Right hindlimb (tissue), 1 donor: ENCODE measurements at regions not wholly inside any gene's neighbourhood (a gene's known extent, or its start where the extent isn't known, plus 50 kb on each side); places are given as distances from the start of the nearest gene placed in this dataset.

Experiments used
- DNase-seq: peaks from one replicate; pipeline ENCODE4 v3.0.0-alpha.2; 2018

DNA sequence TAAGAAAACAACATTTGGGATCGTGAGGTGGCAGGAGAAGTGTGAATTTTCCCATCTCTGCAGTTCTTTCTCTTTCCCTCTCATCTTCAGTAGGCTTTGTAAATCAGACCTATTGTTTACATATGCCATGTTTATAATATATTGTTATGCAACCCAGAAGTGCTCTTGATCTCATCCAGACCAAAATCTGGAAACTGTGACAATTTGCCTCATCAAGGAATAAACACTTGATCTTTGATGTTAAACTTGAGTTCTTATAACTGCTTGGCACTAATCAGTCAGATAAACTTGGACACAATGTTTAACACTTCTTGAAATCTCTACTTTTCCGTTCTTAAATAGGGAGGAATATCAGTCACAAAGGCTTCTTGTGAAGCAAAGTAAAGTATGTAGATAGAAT lies 384.7 kb downstream of the DMRT2 start:
- DNase-seq = no peak

DNA sequence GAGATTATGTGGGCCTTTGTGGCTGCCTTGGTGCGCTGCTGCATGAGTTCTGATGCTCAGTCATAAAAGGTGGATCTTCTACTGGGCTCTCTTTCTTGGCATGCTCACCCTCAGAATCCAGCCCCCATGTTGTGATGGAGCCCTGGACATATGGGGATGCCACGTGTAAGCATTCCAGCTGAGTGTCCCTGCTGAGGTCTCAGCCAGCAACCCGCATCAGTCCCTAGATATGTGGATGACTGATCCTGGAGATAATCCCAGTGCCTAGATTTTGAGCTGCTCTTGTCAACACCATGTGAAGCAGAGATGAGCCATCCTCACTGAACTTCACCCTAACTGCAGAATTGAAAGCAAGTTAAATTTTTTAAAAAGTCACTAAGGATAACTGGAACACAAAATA lies 390.1 kb downstream of the DMRT2 start:
- no peak for DNase-seq

DNA sequence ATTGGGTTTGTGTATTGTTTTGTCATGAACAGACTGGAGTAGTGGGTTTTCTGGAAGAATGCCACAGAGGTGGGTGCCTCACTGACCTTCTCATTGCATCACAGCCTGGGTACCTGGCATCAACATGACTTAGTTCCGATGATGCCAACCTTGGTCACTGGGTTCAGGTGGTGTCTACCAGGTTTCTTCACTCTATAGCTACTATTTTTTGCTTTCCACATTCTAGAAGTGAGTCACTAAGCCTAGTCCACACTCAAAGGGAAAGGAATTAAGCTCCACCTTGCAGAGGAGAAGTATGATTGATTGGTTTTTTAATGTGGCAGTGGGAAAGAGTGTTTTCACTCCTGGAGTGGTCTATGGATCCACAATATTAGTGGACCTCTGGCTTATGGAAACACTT lies 391.9 kb downstream of the DMRT2 start:
- DNase-seq = no peak

DNA sequence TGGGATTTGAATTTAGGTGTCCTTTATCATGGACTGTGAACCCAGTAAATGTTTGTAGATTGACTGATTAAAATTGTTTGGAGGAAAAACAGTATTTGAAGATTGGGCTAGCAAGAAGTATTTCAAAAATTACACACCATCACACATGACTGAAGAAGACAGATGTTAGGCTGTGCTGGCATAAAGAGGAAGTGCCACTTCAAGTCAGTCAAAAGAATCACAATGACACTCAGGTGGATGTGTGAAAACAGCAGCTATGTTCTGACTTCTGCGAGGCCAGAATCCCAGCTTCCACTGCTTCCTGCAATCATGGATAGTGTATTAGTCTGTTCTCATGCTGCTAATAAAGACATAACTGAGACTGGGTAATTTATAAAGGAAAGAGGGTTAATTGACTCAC lies 393.3 kb downstream of the DMRT2 start:
- DNase-seq = no peak

DNA sequence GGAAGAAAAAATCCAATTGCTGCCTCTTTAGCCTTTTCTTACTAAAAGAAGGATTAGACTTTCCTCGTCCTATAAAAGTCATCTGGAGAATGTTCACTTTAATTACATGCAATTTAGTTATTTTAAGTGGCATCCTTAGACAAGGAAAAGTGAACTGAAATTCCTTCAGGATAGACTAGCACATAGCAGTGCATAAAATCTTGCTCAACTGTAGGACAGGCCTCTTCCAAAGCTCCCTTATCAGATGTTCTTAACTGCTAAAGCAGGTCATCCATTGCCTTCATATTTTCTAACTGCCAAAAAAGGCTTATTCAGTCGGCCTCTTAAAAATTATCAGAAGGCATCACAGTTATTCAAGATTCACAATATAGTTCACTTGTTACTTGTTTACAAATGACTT lies 396.5 kb downstream of the DMRT2 start:
- DNase-seq = no peak

DNA sequence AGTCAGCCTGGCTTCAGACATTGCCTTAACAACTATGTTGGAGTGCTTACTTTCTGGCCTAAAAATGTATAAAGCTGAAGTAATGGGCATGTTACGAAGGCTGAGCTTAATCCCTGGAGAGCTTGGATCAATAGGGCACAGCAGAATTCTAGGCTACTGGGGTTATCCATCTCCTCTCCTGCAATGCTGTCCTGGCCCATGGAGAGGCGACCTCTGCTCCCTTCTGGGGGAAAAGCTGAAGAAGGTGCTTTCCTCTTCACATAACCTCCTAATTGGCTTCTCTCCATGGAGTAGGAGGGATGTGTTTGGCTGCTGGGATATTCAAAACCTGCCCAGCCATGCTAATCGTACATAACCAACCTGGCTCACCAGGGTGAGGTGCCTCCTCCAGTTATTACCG lies 403.5 kb downstream of the DMRT2 start:
- DNase-seq = no peak

DNA sequence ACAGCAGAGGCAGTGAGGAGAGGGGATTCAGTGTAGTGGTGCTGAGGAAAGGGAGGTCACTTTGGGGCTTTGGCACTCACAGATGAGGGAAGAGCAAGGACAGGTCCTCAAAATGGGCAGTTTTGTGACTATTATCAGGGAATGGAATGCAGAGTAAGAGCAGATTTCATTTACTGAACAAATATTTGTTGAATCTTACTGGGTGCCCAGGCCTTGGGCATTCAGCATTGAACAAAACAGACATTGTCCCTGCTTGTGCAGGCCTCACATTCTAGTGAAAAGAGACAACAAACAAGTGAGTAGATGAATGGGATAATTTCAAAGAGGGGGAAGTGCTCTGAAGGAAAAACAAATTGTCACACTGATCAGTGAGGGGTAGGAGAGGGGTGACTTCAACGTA lies 404.1 kb downstream of the DMRT2 start:
- no peak for DNase-seq

DNA sequence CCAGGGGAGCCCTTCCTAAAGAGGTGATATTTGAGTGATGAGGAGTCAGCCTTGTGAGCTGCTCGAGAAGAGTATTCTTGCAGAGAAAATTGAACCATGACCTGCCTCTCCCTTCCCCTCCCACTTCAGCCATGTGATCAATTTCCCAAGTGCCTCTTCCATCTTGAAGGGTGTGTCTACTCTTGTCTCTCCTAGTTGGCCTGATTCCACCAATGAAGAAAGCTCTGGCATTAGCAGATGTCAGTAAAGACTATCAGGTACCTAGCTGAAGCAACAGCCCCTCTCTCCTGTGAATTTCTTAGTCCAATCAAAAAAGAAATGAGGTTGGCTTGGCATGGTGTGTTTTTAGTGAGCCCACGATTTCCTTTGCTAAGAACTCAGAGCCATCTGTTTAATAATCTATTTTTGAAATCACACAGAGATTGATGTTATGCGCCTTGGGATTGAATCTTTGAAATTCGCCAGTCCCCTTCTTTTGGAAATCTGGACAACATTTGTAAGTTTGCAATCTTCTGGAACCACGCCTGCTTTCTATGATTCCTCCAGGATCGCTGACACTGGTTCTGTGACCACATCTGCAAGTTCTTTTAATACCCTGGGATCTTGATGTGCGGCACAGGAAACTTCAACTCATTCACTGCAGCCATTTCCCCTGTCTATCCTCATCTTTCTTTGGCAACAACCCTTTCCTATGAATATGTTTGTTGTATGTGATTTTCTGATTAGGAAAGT lies 404.6 kb downstream of the DMRT2 start:
- peak; percentile 57 for DNase-seq

DNA sequence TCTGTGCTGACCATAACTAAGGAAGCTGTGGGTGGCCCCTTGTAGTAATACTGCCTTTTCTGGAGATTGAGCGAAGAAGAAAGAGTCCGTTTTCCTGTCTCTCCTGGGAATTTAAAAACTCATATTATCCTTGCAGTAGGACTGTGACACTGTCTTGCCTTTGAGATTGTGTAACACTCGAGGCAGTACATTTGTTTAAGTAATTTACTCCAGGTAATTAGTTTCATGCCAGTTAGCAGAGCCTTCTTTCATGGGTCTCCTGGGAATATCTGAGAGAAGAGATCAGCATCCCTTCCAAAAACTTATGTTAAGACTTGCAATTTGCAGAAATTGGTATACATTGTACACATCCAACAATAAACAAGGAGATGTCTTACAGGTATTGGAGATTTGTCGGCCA lies 405.6 kb downstream of the DMRT2 start:
- no peak for DNase-seq

DNA sequence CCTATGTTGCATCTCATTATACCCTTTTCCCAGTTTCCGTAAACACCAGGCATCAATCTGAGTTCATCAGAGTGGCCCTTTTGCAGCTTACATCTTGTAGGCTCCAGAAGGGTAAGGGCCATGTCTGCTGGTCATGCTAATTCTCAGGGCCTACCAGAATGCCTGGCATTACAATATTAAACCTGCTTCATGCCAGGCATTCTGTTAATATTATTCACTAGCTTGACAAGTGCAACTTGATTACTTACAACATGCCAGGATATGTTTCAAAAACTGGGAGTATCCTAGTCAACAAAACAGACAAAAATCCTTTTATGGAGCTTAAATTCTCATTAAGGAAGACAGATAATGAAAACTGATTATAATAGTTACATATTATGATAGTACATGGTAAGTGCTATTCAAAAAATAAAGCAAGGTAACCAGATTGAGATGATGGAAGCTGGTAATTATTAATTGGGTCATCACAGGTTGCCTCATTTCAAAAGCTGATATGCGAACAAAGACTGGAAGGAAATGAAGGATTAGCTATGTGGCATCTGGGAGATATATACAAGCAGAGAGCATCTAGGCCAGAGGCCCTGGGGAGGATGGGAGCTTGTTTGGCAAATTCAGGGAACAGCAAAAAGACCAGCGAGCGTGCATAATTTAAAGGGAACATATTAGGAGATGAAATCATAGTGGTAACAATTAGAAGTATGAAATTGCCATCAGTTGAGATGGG lies 406.3 kb downstream of the DMRT2 start:
- DNase-seq = no peak

DNA sequence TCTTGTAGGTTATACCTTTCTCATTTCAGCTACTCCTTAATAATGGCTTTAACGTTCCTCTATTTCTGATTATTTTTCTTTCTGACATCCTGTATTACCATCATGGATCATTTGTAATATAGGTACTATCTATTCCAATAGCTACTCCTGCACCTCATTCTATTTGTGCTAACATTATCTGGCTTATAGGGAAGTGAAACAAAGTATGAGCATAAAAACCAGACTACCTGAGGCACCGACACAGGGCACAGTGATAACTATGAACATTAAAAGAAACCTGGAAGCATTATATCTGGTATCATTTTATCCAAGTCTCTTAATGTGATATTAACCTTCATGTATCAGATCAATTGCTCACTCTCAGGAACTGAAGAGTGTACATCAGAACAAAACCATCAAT lies 407.3 kb downstream of the DMRT2 start:
- no peak for DNase-seq

DNA sequence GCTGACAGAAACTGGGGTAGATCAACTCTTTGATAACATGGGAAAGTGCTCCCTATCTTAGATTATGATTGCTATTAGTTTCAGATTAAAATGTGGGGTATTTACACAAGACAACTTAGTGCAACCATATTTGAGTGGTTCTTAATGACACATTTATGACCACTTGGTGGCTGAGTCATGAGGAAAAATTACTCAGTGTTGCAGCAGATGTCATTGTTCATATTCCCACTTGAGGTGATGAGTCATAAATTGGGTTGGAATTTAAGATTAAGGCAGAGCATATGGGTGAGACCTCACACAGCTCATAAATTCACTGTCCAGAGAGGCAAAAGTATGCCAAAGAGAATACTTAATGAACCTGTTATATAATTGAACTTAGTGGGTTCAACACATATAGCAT lies 408.3 kb downstream of the DMRT2 start:
- no peak for DNase-seq

DNA sequence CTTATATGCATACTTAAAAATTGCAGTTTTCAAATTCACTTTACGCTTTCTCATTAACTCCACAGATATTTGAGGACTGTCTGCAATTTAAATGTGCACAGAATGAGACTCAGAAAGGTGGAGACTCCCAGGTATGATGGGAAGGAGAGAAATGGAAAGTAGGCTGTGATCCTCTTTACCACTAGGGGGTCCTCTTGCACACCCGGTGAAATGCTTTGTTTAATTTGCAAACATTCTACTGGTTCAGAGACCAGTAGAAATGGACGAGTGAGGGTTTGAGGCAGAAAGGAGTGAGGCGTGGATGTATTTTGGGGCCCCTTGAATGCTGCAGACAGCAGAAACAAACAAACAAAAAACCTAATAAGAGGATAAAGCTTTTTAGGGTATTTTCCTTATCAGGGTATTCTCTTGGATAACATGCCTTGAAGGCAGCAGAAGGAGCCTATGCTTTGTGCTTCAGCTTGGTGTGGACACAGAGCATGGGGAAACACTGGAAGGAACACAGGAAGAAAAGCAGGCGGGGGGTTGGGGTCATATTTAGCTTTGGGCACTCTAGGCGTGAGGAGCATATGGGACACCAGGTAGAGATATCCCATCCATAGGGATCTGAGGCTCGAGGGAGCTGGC lies 410.1 kb downstream of the DMRT2 start:
- DNase-seq = no peak

DNA sequence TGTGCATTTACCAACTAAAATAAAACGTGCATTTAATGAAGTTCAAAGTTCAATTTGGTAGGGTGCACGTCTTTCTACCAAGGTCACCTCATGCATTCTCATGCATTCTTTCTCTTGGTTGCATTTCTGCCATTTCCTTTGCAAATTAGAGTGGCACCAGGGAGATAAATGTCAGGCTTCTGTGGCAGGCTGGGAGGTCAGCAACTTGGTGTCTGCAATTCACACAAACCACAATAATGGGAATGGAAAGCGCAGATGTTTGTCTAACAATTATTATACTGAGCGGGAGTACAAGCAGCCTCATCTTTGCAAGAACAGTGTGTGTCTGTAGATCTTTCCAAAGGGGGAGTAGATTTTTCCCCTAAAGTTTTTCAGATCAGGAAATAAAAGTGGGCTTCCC lies 411.7 kb downstream of the DMRT2 start:
- DNase-seq = no peak

DNA sequence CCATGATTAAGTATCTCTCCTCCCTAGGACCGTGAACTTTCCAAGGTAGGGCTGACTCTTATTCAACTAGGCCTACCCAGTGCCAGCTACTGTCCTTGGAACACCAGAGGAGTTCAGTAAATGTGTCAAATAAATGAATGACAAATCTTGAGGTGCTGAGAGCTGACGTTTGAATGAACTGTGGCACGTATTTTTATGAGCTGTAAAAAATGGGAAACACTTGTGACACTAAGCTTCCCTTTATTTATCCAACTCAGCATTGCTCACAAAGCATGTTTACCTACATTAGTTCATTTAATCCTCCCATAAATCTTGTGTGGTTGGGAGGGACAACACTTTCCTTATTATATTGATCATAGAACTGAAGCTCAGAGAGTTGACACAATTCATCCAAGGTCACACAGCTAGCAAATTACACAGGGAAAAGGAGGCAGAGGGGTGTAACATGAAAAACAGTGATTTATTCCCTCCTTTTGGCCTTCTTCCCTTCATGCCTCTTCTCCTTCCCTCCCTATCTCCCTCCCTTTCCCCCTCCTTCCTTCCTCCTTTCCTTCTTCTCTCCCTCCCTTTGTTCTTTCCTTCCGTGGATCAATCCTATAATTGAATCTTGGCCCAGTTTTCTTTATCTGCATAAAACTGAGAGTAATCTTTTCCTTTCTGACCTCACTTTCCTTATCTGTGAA lies 412.6 kb downstream of the DMRT2 start:
- DNase-seq = no peak

DNA sequence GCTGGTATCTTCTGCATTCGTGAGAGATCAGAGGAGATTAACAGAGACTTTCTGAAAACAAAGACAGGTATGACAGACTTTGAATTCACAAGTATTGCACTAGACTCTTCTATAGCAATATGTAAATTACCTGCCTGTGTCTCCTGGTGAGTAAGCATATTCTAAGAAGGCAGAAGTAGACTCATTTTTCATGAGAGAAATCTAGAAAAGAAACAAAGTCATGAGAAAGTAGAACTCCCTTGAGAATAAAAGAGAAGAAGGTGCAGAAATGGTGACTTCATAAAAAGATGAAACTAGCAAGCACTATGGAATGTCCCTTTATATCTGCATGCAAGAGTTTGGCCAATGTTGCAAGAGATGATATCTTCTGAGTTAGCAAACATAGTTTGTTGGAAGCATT lies 419.8 kb downstream of the DMRT2 start:
- DNase-seq = no peak

DNA sequence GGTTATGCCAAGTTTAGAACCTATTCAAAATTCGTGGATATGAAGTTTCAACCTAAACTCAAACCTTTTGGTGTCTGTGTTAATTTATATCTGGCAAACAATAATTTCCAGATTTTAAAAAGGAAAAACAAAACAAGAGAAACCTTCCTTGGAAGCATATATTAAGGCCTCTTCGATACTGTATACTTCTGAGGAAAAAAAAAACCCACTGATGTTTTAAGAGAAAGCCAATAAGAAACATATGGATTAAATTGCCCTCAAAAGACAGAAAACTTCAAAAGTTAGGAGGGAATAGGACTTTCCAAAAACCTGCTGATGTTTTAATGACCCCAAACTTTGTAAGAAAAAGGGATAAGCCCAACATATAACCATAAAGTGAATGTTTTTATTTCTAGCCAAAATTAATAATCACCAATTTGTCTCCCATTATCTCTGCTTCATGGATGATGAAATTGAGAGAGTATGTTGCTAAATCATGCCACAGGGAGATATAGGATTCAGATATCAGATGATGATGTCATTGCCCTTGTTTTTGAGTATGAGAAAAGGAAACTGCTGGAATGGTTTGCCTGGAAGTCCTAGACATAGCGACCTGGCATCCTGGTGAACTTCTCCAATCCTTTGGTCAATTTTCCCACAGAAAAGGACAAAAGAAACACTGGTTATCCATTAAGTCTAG lies 423.9 kb downstream of the DMRT2 start:
- no peak for DNase-seq

DNA sequence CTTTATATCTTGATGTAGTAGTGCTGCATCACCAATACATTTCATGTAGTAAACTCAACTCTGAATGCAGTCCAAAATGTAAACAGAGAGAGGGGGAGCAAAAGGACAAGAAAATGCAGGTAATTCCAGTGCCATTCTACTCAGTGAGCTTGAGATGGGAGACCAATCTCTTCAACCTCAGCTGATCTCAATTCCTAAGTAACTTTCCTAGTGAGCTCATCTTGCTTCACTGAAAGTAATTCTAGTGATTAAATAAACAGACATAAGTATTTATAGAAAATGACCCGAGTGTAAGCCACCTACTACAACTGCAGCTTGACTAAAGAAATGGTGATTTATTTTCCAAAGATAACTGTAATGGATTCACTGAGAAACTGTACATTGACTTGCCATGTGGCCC lies 424.5 kb downstream of the DMRT2 start:
- no peak for DNase-seq

DNA sequence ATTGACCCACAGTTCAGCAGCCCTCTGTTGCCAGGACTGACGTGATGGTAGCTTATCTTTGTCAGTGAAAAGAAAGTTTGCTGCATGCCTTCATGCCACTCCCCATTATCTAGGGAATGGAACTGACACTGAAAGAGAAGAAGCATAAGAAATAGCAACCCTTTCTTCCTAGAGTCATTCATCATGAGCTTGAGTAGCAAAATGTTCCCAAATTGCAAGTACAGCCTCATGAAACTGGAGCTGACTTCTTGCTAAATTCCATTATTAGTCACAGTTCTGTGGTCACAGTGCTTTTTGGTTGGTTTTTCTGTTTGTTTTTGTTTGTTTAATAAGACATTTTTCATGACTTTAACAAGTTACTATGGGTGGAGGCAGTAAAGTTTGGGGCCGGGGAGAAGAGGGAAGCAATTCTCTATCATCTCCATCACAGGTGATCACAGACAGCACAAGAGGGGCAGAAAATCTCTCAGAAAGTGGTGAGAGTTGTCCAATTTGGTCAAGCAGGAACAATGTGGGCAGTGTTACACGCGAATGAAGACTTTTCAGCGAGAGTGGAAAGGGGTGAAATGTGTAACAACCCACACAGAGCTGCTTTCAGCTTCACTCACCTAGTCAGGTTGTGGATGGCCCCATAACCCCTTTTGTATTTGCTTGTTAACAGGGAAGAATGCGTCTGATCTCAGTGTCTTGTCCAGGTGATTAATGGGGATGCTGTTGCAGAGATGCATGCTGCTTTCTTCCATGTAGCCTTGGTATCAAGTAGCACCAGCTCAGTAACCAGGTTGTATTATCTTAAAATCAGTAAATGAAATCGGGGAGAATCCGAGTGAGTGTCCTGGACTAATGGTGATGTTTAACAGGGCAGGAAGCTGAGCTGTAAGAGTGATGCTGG lies 440.4 kb downstream of the DMRT2 start:
- no peak for DNase-seq

DNA sequence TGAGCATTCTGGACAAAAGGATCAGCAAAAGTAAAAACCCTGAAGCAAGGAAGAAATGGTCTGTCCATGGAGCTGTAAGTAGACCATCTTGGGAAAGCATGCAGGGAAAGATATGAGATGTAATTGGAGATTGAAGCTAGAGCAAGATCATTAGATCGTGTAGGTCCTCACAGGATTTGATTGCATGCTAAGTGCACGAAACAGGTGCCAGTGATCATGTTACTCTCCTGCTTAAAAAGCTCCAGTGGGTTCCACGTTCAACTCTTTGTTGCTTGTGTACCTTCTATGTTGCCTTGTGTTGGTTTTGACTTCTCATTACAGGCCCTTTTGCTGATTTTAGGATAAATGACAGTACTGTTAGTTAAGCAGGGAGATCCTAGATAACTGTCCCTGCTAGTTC lies 442.0 kb downstream of the DMRT2 start:
- DNase-seq = no peak

DNA sequence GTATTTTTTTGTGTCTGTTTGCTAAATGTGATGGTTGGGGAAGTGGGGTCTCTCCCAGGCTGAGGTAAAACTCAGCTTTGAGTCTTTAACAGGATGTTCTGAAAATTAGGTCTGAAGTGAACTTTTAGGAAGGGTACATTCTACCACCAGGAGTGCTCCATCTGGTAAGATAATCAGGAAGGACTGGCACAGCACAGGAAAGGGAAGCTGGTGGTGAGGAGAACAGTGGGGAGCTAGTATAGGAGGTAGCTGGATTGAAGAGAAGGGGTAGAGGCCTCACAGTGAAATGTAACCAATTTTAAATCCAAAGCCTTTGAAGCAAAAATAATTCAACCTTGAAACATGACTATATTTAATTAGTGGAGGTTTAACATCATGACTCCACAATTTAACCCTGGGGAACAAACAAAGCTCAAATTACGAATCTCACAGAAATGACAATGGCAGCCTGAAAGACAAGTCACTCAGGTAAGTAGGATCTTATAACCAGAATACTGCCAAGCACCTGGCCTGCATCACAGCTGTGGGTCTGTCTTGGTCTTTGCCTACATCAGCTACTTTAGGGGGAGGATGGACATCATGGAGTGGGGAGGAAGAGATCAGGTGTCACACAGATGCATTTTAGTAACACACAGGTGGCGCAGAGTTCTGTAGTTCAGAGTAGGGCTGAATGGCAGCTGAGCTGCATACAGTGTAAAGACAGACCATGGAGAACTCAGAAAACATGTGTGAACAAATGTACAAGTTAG lies 445.3 kb downstream of the DMRT2 start:
- no peak for DNase-seq
